Panc1 (cell line): ENCODE measurements at regions not wholly inside any gene's neighbourhood (a gene's known extent, or its start where the extent isn't known, plus 50 kb on each side); places are given as distances from the start of the nearest gene placed in this dataset.

ENCODE experiments used
- POLR2AphosphoS5 ChIP-seq: IDR thresholded peaks from 2 replicates; pipeline ENCODE4 v1.6.1; 2012; ENCODE audit warnings: mild to moderate bottlenecking, low read depth, low read length, moderate library complexity
- TF ChIP-seq, protein P1 (sequence below): fragments of 450-650 bp; IDR thresholded peaks from 2 replicates; pipeline ENCODE4 v1.5.1; 2017; ENCODE audit warnings: mild to moderate bottlenecking

DNA sequence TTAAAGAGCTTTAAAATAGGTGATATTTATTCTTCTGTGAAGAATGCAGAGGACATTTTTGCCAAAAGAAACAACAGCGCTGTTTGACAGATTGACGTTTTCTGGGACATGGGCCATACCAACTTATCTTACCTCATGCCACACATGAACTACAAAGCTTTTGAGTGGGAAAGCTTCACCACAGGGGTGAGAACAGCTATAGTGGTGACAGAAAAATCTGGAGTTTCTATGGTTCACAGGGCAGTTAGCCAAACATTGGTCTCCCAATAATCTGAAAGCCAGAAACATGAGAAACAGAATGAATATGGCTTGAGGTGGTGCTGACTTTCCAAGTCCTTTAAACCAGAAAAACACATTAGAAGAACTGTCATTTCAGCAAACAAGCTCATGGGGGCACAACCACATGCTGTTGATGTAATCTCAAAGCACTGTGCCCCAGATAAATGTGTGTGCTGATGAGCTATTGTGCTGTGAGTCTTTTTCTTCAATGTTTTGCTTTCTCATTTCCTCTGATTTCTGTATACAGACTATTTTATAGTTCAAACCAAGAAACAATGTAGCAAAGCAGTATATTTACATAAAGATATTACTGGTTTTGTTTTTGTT lies 905.4 kb downstream of the SLC16A7 start:
- TF ChIP-seq, protein P1, sequence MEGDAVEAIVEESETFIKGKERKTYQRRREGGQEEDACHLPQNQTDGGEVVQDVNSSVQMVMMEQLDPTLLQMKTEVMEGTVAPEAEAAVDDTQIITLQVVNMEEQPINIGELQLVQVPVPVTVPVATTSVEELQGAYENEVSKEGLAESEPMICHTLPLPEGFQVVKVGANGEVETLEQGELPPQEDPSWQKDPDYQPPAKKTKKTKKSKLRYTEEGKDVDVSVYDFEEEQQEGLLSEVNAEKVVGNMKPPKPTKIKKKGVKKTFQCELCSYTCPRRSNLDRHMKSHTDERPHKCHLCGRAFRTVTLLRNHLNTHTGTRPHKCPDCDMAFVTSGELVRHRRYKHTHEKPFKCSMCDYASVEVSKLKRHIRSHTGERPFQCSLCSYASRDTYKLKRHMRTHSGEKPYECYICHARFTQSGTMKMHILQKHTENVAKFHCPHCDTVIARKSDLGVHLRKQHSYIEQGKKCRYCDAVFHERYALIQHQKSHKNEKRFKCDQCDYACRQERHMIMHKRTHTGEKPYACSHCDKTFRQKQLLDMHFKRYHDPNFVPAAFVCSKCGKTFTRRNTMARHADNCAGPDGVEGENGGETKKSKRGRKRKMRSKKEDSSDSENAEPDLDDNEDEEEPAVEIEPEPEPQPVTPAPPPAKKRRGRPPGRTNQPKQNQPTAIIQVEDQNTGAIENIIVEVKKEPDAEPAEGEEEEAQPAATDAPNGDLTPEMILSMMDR = no peak; the same call in 1 of the 2 replicates
- TF ChIP-seq POLR2AphosphoS5 = no peak
